ENCODE measurements at regions not wholly inside any gene's neighbourhood (a gene's known extent, or its start where the extent isn't known, plus 50 kb on each side); places are given as distances from the start of the nearest gene placed in this dataset.

- H3K36me3 ChIP-seq (ENCODE audit: control insufficient read depth in 2 of 2, extremely low read depth in 1 of 2, insufficient read depth in 2 of 2, low read length in 2 of 2): no peaks in the 10 kb centered on the region
- H3K4me2 ChIP-seq (ENCODE audit: insufficient read depth, low read length): peak overlapping the region; percentile 40
- no peak overlapping the region for H2AFZ ChIP-seq (ENCODE audit: low read depth, low read length)
- no peaks in the 10 kb centered on the region for H4K20me1 ChIP-seq (replicated peaks; ENCODE audit: control insufficient read depth, extremely low read depth, insufficient read depth, low read length)
- no peak overlapping the region for H3K27ac ChIP-seq (ENCODE audit: insufficient read depth, low read depth, low read length)
- no peaks in the 10 kb centered on the region for H3K9me3 ChIP-seq (replicated peaks; ENCODE audit: control insufficient read depth, insufficient read depth, low read length)
- dilution Hi-C loops (cut with MboI; ENCODE audit: extremely low pct_ligation_motif_present, low sequenced_read_pairs): no loop called here
- peak; percentile 44 for DNase-seq (ENCODE audit: low read depth, low spot score)
- no peak overlapping the region for H3K9ac ChIP-seq (replicated peaks; ENCODE audit: extremely low read depth, insufficient read depth, low read length)
- H3K9me1 ChIP-seq (replicated peaks; ENCODE audit: control insufficient read depth, extremely low read depth, insufficient read depth, low read length): no peaks in the 10 kb centered on the region
- H3K79me2 ChIP-seq (ENCODE audit: control insufficient read depth, insufficient read depth, low read length): no peaks in the 10 kb centered on the region
- H3K4me1 ChIP-seq (ENCODE audit: control insufficient read depth, extremely low read depth, insufficient read depth, low read length): peaks cover 13% of the 10 kb centered on the region
- ChIA-PET POLR2A (interaction anchor here (0.7 kb wide), 1 partner anchor 153 kb away, joined by 3 read pairs; no protein-coding TSS in a partner anchor), CTCF (interaction anchor here (0.6 to 1.1 kb wide), 4 partner anchors 9 to 722 kb away, joined by 3 read pairs; no protein-coding TSS in a partner anchor)
- no peak for FAIRE-seq
- TF ChIP-seq GATA2 (IDR thresholded peaks at IDR 0.05; ENCODE audit: insufficient read depth, insufficient read length, low read depth, low read length) (peak; percentile 87), JUN (IDR thresholded peaks at IDR 0.05; ENCODE audit: borderline replicate concordance, insufficient read depth, insufficient read length, low read depth) (peak; percentile 32), FOS (IDR thresholded peaks at IDR 0.05; ENCODE audit: borderline replicate concordance, insufficient read depth, low read length) (peak; percentile 57), MAX (IDR thresholded peaks at IDR 0.05; ENCODE audit: insufficient read depth, insufficient read length) (no peak)
- no TSS peak for BruUV-seq (replicated peaks)
- intact Hi-C loops (cut with micrococcal nuclease): no loop called here
- H3K27me3 ChIP-seq (ENCODE audit: control insufficient read depth in 2 of 2, insufficient read depth in 2 of 2, low read length in 2 of 2): no peaks in the 10 kb centered on the region
- no peak overlapping the region for H3K4me3 ChIP-seq (replicated peaks in 1 of 3; ENCODE audit: insufficient read depth in 1 of 3, low read depth in 1 of 3, low read length in 3 of 3)
Measured at GRCh38 chr10:4102802-4103344, 317.9 kb upstream of the KLF6 start.

GRCh38 chr10:4101918-4102654 lies 317.1 kb upstream of the KLF6 start:
- Histone ChIP-seq H3K79me2 (ENCODE audit: control insufficient read depth, insufficient read depth, low read length) (no peaks in the 10 kb centered on the region), H3K4me3 (replicated peaks in 1 of 3; ENCODE audit: insufficient read depth in 1 of 3, low read depth in 1 of 3, low read length in 3 of 3) (no peak overlapping the region), H3K9ac (replicated peaks; ENCODE audit: extremely low read depth, insufficient read depth, low read length) (no peak overlapping the region), H3K4me2 (ENCODE audit: insufficient read depth, low read length) (no peak overlapping the region), H3K27ac (ENCODE audit: insufficient read depth, low read depth, low read length) (no peak overlapping the region), H3K9me3 (replicated peaks; ENCODE audit: control insufficient read depth, insufficient read depth, low read length) (no peaks in the 10 kb centered on the region), H3K4me1 (ENCODE audit: control insufficient read depth, extremely low read depth, insufficient read depth, low read length) (peaks cover 13% of the 10 kb centered on the region), H3K36me3 (ENCODE audit: control insufficient read depth in 2 of 2, extremely low read depth in 1 of 2, insufficient read depth in 2 of 2, low read length in 2 of 2) (no peaks in the 10 kb centered on the region), H3K9me1 (replicated peaks; ENCODE audit: control insufficient read depth, extremely low read depth, insufficient read depth, low read length) (no peaks in the 10 kb centered on the region), H3K27me3 (ENCODE audit: control insufficient read depth in 2 of 2, insufficient read depth in 2 of 2, low read length in 2 of 2) (no peaks in the 10 kb centered on the region), H4K20me1 (replicated peaks; ENCODE audit: control insufficient read depth, extremely low read depth, insufficient read depth, low read length) (no peaks in the 10 kb centered on the region), H2AFZ (ENCODE audit: low read depth, low read length) (no peak overlapping the region)
- no peak for TF ChIP-seq JUN (IDR thresholded peaks at IDR 0.05; ENCODE audit: borderline replicate concordance, insufficient read depth, insufficient read length, low read depth)
- no peak for TF ChIP-seq MYC (IDR thresholded peaks at IDR 0.05; ENCODE audit: low read depth, low read length)
- no peak for TF ChIP-seq POLR2A (IDR thresholded peaks at IDR 0.05; ENCODE audit: low read depth, low read length)
- TF ChIP-seq FOS (IDR thresholded peaks at IDR 0.05; ENCODE audit: borderline replicate concordance, insufficient read depth, low read length): no peak
- no peak for TF ChIP-seq MAX (IDR thresholded peaks at IDR 0.05; ENCODE audit: insufficient read depth, insufficient read length)
- no peak for TF ChIP-seq EZH2 (IDR thresholded peaks at IDR 0.05; ENCODE audit: borderline replicate concordance, low read depth, low read length, severe bottlenecking)
- BruUV-seq (replicated peaks): TSS peak; percentile 69
- POLR2A ChIA-PET: interaction anchor here (0.7 kb wide), 1 partner anchor 154 kb away, joined by 3 read pairs; no protein-coding TSS in a partner anchor
- intact Hi-C loops (cut with micrococcal nuclease) (no loop called here), dilution Hi-C loops (cut with MboI; ENCODE audit: extremely low pct_ligation_motif_present, low sequenced_read_pairs) (no loop called here)
- FAIRE-seq (no peak), DNase-seq (ENCODE audit: low read depth, low spot score) (no peak)
- CTCF ChIA-PET: interaction anchor here (0.7 to 1.1 kb wide), 3 partner anchors 8 to 30 kb away, joined by 3 read pairs; no protein-coding TSS in a partner anchor
